IMR-90 (cell line): ENCODE measurements at regions not wholly inside any gene's neighbourhood (a gene's known extent, or its start where the extent isn't known, plus 50 kb on each side); places are given as distances from the start of the nearest gene placed in this dataset.

Experiments used
- ATAC-seq: fragments of 200-7000 bp; cut with Tn5 transposase; 2 replicates; pipeline ENCODE4 v1.9.1; 2020; ENCODE audit warnings: low read depth, mild to moderate bottlenecking, moderate library complexity
- BruUV-seq: library from RNA; stranded (reverse); fragments of 400-500 nt; replicated peaks from 2 replicates; lab custom pipeline; 2021; lab: Mats Ljungman, UMichigan
- CTCF ChIA-PET: fragments of 300-600 bp; formaldehyde crosslinking; extraction: SDS; loops from one replicate; lab custom pipeline; 2021; ENCODE audit warnings: antibody characterized with exemption; lab: Yijun Ruan, JAX
- POLR2A ChIA-PET: fragments of 300-600 bp; sonication (Branson Sonifier 250); formaldehyde crosslinking; loops from one replicate; lab custom pipeline; 2022; ENCODE audit warnings: antibody characterized with exemption; ENCODE audit not compliant: unreplicated experiment; lab: Charles Lee
- DNase-seq: peaks from one replicate; pipeline ENCODE4 v3.0.0; 2013
- H2AFZ ChIP-seq: replicated peaks from 2 replicates; pipeline ENCODE3; 2013; ENCODE audit warnings: low read length, mild to moderate bottlenecking; ENCODE audit not compliant: poor library complexity
- H2AK5ac ChIP-seq: 2 replicates; pipeline ENCODE4 v1.6.1; 2013; ENCODE audit warnings: low read depth, low read length, inconsistent platforms
- H2AK9ac ChIP-seq: replicated peaks from 2 replicates; pipeline ENCODE3; 2013; ENCODE audit warnings: mild to moderate bottlenecking, low read depth, low read length, moderate library complexity; ENCODE audit not compliant: poor library complexity
- H2BK120ac ChIP-seq: 2 replicates; pipeline ENCODE4 v1.6.1; 2013; ENCODE audit warnings: low read depth, low read length, inconsistent platforms
- H2BK15ac ChIP-seq: 3 replicates; pipeline ENCODE4 v1.6.1; 2013; ENCODE audit warnings: low read depth, low read length, inconsistent platforms
- H2BK20ac ChIP-seq: 2 replicates; pipeline ENCODE4 v1.6.1; 2013; ENCODE audit warnings: low read depth, mild to moderate bottlenecking, inconsistent platforms, low read length, moderate library complexity
- H2BK5ac ChIP-seq: 2 replicates; pipeline ENCODE4 v1.6.1; 2013; ENCODE audit warnings: mild to moderate bottlenecking, low read depth, low read length, inconsistent platforms; ENCODE audit not compliant: poor library complexity, severe bottlenecking
- H3K14ac ChIP-seq: replicated peaks from 2 replicates; pipeline ENCODE4 v1.6.1; 2013; ENCODE audit warnings: low read depth, low read length, inconsistent platforms
- H3K18ac ChIP-seq: 2 replicates; pipeline ENCODE4 v1.6.1; 2013; ENCODE audit warnings: low read depth, low read length, control low read depth
- H3K23ac ChIP-seq: 2 replicates; pipeline ENCODE4 v1.6.1; 2013; ENCODE audit warnings: low read depth, low read length, inconsistent platforms
- H3K27ac ChIP-seq: 2 replicates; pipeline ENCODE4 v1.5.1; 2013; ENCODE audit warnings: mild to moderate bottlenecking, control low read depth, low read length; ENCODE audit not compliant: insufficient read depth
- H3K27me3 ChIP-seq: 2 replicates; pipeline ENCODE4 v1.6.1; 2013; ENCODE audit warnings: low read length; ENCODE audit not compliant: control insufficient read depth, insufficient read depth
- H3K36me3 ChIP-seq: 2 replicates; pipeline ENCODE4 v1.6.1; 2013; ENCODE audit warnings: low read length, mixed read lengths; ENCODE audit not compliant: control insufficient read depth, insufficient read depth
- H3K4ac ChIP-seq: 2 replicates; pipeline ENCODE4 v1.6.1; 2013; ENCODE audit warnings: low read depth, low read length, inconsistent platforms
- H3K4me1 ChIP-seq: 2 replicates; pipeline ENCODE4 v1.6.1; 2013; ENCODE audit warnings: low read length, mixed read lengths; ENCODE audit not compliant: control insufficient read depth, insufficient read depth
- H3K4me2 ChIP-seq: 2 replicates; pipeline ENCODE4 v1.6.1; 2013; ENCODE audit warnings: low read depth, mild to moderate bottlenecking, control low read depth, low read length, moderate library complexity
- H3K4me3 ChIP-seq: 2 replicates; pipeline ENCODE4 v1.5.1; 2013; ENCODE audit warnings: low read depth, mild to moderate bottlenecking, control low read depth, low read length, moderate library complexity; ENCODE audit not compliant: insufficient read depth
- H3K56ac ChIP-seq: 2 replicates; pipeline ENCODE4 v1.6.1; 2013; ENCODE audit warnings: low read length, inconsistent platforms; ENCODE audit not compliant: insufficient read depth; ENCODE audit errors: extremely low read depth
- H3K79me1 ChIP-seq, 2 experiments: 2 replicates each; pipeline ENCODE4 v1.6.1; 2013; ENCODE audit warnings: low read length in 2 of 2, inconsistent platforms in 1 of 2, low read depth in 1 of 2
- H3K9ac ChIP-seq: 2 replicates; pipeline ENCODE4 v1.6.1; 2013; ENCODE audit warnings: low read depth, low read length, control low read depth
- H3K9me1 ChIP-seq: 2 replicates; pipeline ENCODE4 v1.6.1; 2013; ENCODE audit warnings: low read length, inconsistent platforms; ENCODE audit not compliant: insufficient read depth
- H3K9me3 ChIP-seq: 2 replicates; pipeline ENCODE4 v1.6.1; 2013; ENCODE audit warnings: low read length; ENCODE audit not compliant: control insufficient read depth, insufficient read depth
- H4K20me1 ChIP-seq: 2 replicates; pipeline ENCODE4 v1.6.1; 2013; ENCODE audit warnings: low read length, inconsistent platforms; ENCODE audit not compliant: insufficient read depth
- H4K5ac ChIP-seq: 2 replicates; pipeline ENCODE4 v1.6.1; 2013; ENCODE audit warnings: mild to moderate bottlenecking, low read depth, low read length, control low read depth
- H4K8ac ChIP-seq, 2 experiments: 2 replicates each; pipeline ENCODE4 v1.6.1; 2013; ENCODE audit warnings: low read depth in 2 of 2, low read length in 2 of 2, control low read depth in 1 of 2, inconsistent platforms in 1 of 2
- H4K91ac ChIP-seq: 2 replicates; pipeline ENCODE4 v1.6.1; 2013; ENCODE audit warnings: low read depth, low read length, inconsistent platforms; ENCODE audit not compliant: insufficient read depth
- BHLHE40 ChIP-seq: fragments of 150-350 bp; IDR thresholded peaks from 2 replicates; pipeline ENCODE4 v1.6.1; 2016; ENCODE audit warnings: mild to moderate bottlenecking, low read depth, low read length
- CEBPB ChIP-seq: IDR thresholded peaks from 2 replicates; pipeline ENCODE4 v1.6.1; 2012; ENCODE audit warnings: low read depth, low read length, improper control_type of control experiment
- CHD1 ChIP-seq: IDR thresholded peaks from 2 replicates; pipeline ENCODE4 v1.6.1; 2012; ENCODE audit warnings: low read depth, low read length, improper control_type of control experiment
- CTCF ChIP-seq: conservative IDR thresholded peaks from 2 replicates; pipeline ENCODE4 v1.5.1; 2012; ENCODE audit warnings: mild to moderate bottlenecking, low read depth, low read length, improper control_type of control experiment
- FOS ChIP-seq: fragments of 150-350 bp; IDR thresholded peaks from 2 replicates; pipeline ENCODE4 v1.6.1; 2016; ENCODE audit warnings: low read depth, low read length
- MAFK ChIP-seq: IDR thresholded peaks from 2 replicates; pipeline ENCODE4 v1.6.1; 2012; ENCODE audit warnings: low read depth, low read length, improper control_type of control experiment
- MAZ ChIP-seq: IDR thresholded peaks from 2 replicates; pipeline ENCODE4 v1.6.1; 2012; ENCODE audit warnings: low read depth, mild to moderate bottlenecking, low read length, improper control_type of control experiment, moderate library complexity, borderline replicate concordance
- NFE2L2 ChIP-seq: fragments of 150-350 bp; IDR thresholded peaks from 2 replicates; pipeline ENCODE4 v1.6.1; 2016; ENCODE audit warnings: low read depth, mild to moderate bottlenecking, low read length
- POLR2A ChIP-seq: IDR thresholded peaks from 2 replicates; pipeline ENCODE4 v1.6.1; 2012; ENCODE audit warnings: mild to moderate bottlenecking, low read depth, low read length
- RAD21 ChIP-seq: IDR thresholded peaks from 2 replicates; pipeline ENCODE4 v1.6.1; 2012; ENCODE audit warnings: low read length, improper control_type of control experiment
- RCOR1 ChIP-seq: IDR thresholded peaks from 2 replicates; pipeline ENCODE4 v1.6.1; 2012; ENCODE audit warnings: mild to moderate bottlenecking, low read length, improper control_type of control experiment; ENCODE audit not compliant: insufficient replicate concordance
- RFX5 ChIP-seq: IDR thresholded peaks from 2 replicates; pipeline ENCODE4 v1.8.0; 2012; ENCODE audit warnings: low read depth, mild to moderate bottlenecking, low read length, moderate library complexity
- SMC3 ChIP-seq: fragments of 150-350 bp; IDR thresholded peaks from 2 replicates; pipeline ENCODE4 v1.6.1; 2016; ENCODE audit warnings: low read depth, mild to moderate bottlenecking, antibody characterized with exemption, low read length, moderate library complexity
- USF2 ChIP-seq: fragments of 150-350 bp; IDR thresholded peaks from 2 replicates; pipeline ENCODE4 v1.6.1; 2017; ENCODE audit warnings: mild to moderate bottlenecking, antibody characterized with exemption, low read length, low read depth
- WGBS, 2 experiments: methylation state at CpG; one replicate each; pipeline versions ENCODE4 v1.1.5 to v1.1.7; 2013; ENCODE audit warnings: missing lambda C conversion rate in 2 of 2; ENCODE audit not compliant: insufficient read length in 1 of 2; ENCODE audit errors: extremely low coverage in 2 of 2; 5-methylcytosine and 5-hydroxymethylcytosine counted together
- dilution Hi-C: fragments of 300-500 bp; cut with HindIII; formaldehyde crosslinking; loops from one replicate; pipeline ENCODE4 v1.14.3; 2018; ENCODE audit warnings: low sequenced_read_pairs; ENCODE audit not compliant: unreplicated experiment
- in situ Hi-C: fragments of 300-500 bp; cut with MboI; formaldehyde crosslinking; loops from 3 replicates; pipeline ENCODE4 v1.14.3; 2019; ENCODE audit warnings: low sequenced_read_pairs, inconsistent platforms, mixed read lengths
- intact Hi-C: fragments of 100-400 bp; cut with micrococcal nuclease; formaldehyde crosslinking; loops from 2 replicates; pipeline ENCODE4 v1.10.0; 2022

- no CpG with 5 or more reads among the region's 5 CpGs for WGBS, 2 experiments
- Histone ChIP-seq H3K27me3 (no peaks in the 10 kb centered on the region), H3K4me2 (no peak overlapping the region), H4K91ac (no peak overlapping the region), H3K23ac (no peak overlapping the region), H2BK20ac (no peak overlapping the region), H2BK5ac (no peak overlapping the region), H3K18ac (no peak overlapping the region), H4K8ac (no peak overlapping the region), H3K79me1 (no peaks in the 10 kb centered on the region), H4K20me1 (no peaks in the 10 kb centered on the region), H3K27ac (no peak overlapping the region), H2BK15ac (no peak overlapping the region), H2AFZ (no peak overlapping the region), H3K4ac (no peak overlapping the region), H3K9ac (no peak overlapping the region), H3K14ac (no peak overlapping the region), H4K5ac (no peak overlapping the region), H3K56ac (no peak overlapping the region), H2AK5ac (no peak overlapping the region), H3K9me1 (peaks cover 12% of the 10 kb centered on the region), H3K4me3 (no peak overlapping the region), H3K9me3 (no peaks in the 10 kb centered on the region; the same call in 1 of the 2 replicates), H3K4me1 (peaks cover 13% of the 10 kb centered on the region), H2AK9ac (no peak overlapping the region), H3K36me3 (no peaks in the 10 kb centered on the region), H2BK120ac (no peak overlapping the region)
- TF ChIP-seq FOS (no peak), CEBPB (no peak), NFE2L2 (no peak), MAZ (no peak), USF2 (no peak), SMC3 (no peak), POLR2A (no peak), RAD21 (no peak), CTCF (no peak), MAFK (no peak), CHD1 (no peak), RCOR1 (no peak), RFX5 (no peak), BHLHE40 (no peak)
- intact Hi-C loops (loop anchor here (10.0 kb wide), 1 partner anchor 158 kb away; no protein-coding TSS in a partner anchor), dilution Hi-C loops (no loop called here), in situ Hi-C loops (no loop called here)
- POLR2A ChIA-PET, result no interaction called here
- CTCF ChIA-PET, result no interaction called here
- DNase-seq (no peak), ATAC-seq (no peak)
- no TSS peak for BruUV-seq
These were observed 165.3 kb upstream of the TWIST2 start for GRCh38 chr2:238682536-238682935.
